ENCODE measurements at regions not wholly inside any gene's neighbourhood (a gene's known extent, or its start where the extent isn't known, plus 50 kb on each side); places are given as distances from the start of the nearest gene placed in this dataset.

DNA sequence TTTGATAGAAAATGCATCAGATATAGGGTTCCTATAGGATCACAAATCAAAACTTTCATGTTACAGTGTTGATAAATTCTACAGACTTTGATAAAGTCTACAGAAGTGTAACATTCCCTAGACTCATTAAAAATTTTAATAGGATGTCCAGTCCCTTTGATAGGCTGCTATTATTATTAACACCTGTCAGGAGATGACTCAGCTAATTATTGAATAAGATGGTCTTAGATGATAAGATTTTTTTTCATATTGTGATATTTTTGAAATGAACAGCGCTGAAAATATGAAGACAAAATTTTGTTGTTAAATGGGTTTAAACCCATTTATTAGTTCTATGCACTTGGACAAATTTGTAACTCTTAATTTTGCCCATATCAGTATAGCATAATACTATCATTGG, 356.8 kb upstream of the SLITRK1 start:
- peaks cover 0 to 9% of the 10 kb centered on the region in 2 donors for H3K9me3 ChIP-seq (ENCODE audit: control insufficient read depth in 1 of 2, low read length in 2 of 2)
- no peak overlapping the region for H3K9ac ChIP-seq (ENCODE audit: low read depth in 1 of 2, low read length in 2 of 2)
- H3K4me1 ChIP-seq (ENCODE audit: control insufficient read depth in 1 of 2, insufficient read depth in 2 of 2, low read length in 2 of 2) = no peaks in the 10 kb centered on the region
- no peaks in the 10 kb centered on the region for H3K36me3 ChIP-seq (ENCODE audit: control insufficient read depth in 1 of 2, insufficient read depth in 2 of 2, low read length in 2 of 2)
- H3K27ac ChIP-seq (ENCODE audit: low read depth, low read length) = no peak overlapping the region
- no peak overlapping the region for H3K4me3 ChIP-seq (ENCODE audit: low read depth in 1 of 2, low read length in 2 of 2)
- no peaks in the 10 kb centered on the region for H3K27me3 ChIP-seq (ENCODE audit: control insufficient read depth in 1 of 2, insufficient read depth in 2 of 2, low read length in 2 of 2)

DNA sequence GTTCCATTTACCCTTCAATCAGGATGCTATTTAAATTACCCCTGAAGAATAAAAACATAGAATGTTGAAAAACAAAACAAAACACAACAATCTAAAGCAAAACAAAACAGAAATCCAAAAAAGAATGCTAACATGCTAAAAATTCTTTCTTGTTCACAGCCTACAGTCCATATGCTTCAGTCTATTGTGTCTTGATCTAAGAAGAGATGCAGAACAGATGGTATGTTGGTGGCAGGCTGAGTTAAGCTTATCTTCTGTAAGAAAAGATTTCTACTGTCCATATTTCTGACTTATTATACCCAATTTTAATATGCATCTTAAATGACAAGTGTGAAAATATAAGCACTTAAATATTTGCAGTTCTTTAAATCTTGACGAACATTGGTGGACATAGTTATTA, 356.1 kb upstream of the SLITRK1 start:
- Histone ChIP-seq H3K9ac (ENCODE audit: low read depth in 1 of 2, low read length in 2 of 2) (no peak overlapping the region), H3K4me1 (ENCODE audit: control insufficient read depth in 1 of 2, insufficient read depth in 2 of 2, low read length in 2 of 2) (no peaks in the 10 kb centered on the region), H3K27ac (ENCODE audit: low read depth, low read length) (no peak overlapping the region), H3K4me3 (ENCODE audit: low read depth in 1 of 2, low read length in 2 of 2) (no peak overlapping the region), H3K9me3 (ENCODE audit: control insufficient read depth in 1 of 2, low read length in 2 of 2) (peaks cover 0 to 9% of the 10 kb centered on the region in 2 donors), H3K36me3 (ENCODE audit: control insufficient read depth in 1 of 2, insufficient read depth in 2 of 2, low read length in 2 of 2) (no peaks in the 10 kb centered on the region), H3K27me3 (ENCODE audit: control insufficient read depth in 1 of 2, insufficient read depth in 2 of 2, low read length in 2 of 2) (no peaks in the 10 kb centered on the region)

DNA sequence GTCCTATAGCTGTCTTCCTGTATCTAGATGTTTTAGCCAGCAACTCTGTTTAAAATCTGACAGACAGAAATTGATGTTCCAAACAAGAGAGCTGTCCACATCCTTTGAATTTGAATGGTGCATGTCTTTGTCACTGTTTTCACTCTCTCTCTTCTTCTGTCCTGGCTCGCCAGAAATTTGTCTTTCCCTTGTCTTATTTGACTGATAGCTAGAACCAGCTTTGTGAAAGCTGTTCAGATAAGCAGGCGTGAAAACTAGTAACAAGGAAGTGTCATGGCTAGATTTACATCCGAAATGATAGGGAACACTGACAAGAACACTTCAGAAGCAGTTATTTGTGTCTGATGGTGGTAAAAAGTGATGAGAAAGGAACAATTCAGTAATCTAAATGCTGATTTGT, 354.9 kb upstream of the SLITRK1 start:
- H3K9me3 ChIP-seq (ENCODE audit: control insufficient read depth in 1 of 2, low read length in 2 of 2) = peaks cover 3 to 4% of the 10 kb centered on the region in 2 donors
- no peaks in the 10 kb centered on the region for H3K36me3 ChIP-seq (ENCODE audit: control insufficient read depth in 1 of 2, insufficient read depth in 2 of 2, low read length in 2 of 2)
- H3K4me1 ChIP-seq (ENCODE audit: control insufficient read depth in 1 of 2, insufficient read depth in 2 of 2, low read length in 2 of 2) = no peaks in the 10 kb centered on the region
- H3K9ac ChIP-seq (ENCODE audit: low read depth in 1 of 2, low read length in 2 of 2) = no peak overlapping the region
- no peak overlapping the region for H3K4me3 ChIP-seq (ENCODE audit: low read depth in 1 of 2, low read length in 2 of 2)
- no peak overlapping the region for H3K27ac ChIP-seq (ENCODE audit: low read depth, low read length)
- H3K27me3 ChIP-seq (ENCODE audit: control insufficient read depth in 1 of 2, insufficient read depth in 2 of 2, low read length in 2 of 2) = no peaks in the 10 kb centered on the region

- Histone ChIP-seq H3K4me1 (ENCODE audit: control insufficient read depth in 1 of 2, insufficient read depth in 2 of 2, low read length in 2 of 2) (no peaks in the 10 kb centered on the region), H3K9me3 (ENCODE audit: control insufficient read depth in 1 of 2, low read length in 2 of 2) (peaks cover 0 to 5% of the 10 kb centered on the region in 2 donors), H3K9ac (ENCODE audit: low read depth in 1 of 2, low read length in 2 of 2) (no peak overlapping the region), H3K27me3 (ENCODE audit: control insufficient read depth in 1 of 2, insufficient read depth in 2 of 2, low read length in 2 of 2) (no peaks in the 10 kb centered on the region), H3K27ac (ENCODE audit: low read depth, low read length) (no peak overlapping the region), H3K4me3 (ENCODE audit: low read depth in 1 of 2, low read length in 2 of 2) (no peak overlapping the region), H3K36me3 (ENCODE audit: control insufficient read depth in 1 of 2, insufficient read depth in 2 of 2, low read length in 2 of 2) (no peaks in the 10 kb centered on the region)
These were observed 352.1 kb upstream of the SLITRK1 start for GRCh38 chr13:84234416-84234815.

- Histone ChIP-seq H3K4me1 (ENCODE audit: control insufficient read depth in 1 of 2, insufficient read depth in 2 of 2, low read length in 2 of 2) (no peaks in the 10 kb centered on the region), H3K36me3 (ENCODE audit: control insufficient read depth in 1 of 2, insufficient read depth in 2 of 2, low read length in 2 of 2) (no peaks in the 10 kb centered on the region), H3K27me3 (ENCODE audit: control insufficient read depth in 1 of 2, insufficient read depth in 2 of 2, low read length in 2 of 2) (no peaks in the 10 kb centered on the region), H3K4me3 (ENCODE audit: low read depth in 1 of 2, low read length in 2 of 2) (no peak overlapping the region), H3K9ac (ENCODE audit: low read depth in 1 of 2, low read length in 2 of 2) (no peak overlapping the region), H3K9me3 (ENCODE audit: control insufficient read depth in 1 of 2, low read length in 2 of 2) (peaks cover 0 to 5% of the 10 kb centered on the region in 2 donors), H3K27ac (ENCODE audit: low read depth, low read length) (no peak overlapping the region)
These were observed 348.3 kb upstream of the SLITRK1 start for GRCh38 chr13:84230568-84230967.

- no peak overlapping the region for H3K27ac ChIP-seq (ENCODE audit: low read depth, low read length)
- no peaks in the 10 kb centered on the region for H3K27me3 ChIP-seq (ENCODE audit: control insufficient read depth in 1 of 2, insufficient read depth in 2 of 2, low read length in 2 of 2)
- peaks cover 4 to 10% of the 10 kb centered on the region in 2 donors for H3K9me3 ChIP-seq (ENCODE audit: control insufficient read depth in 1 of 2, low read length in 2 of 2)
- H3K9ac ChIP-seq (ENCODE audit: low read depth in 1 of 2, low read length in 2 of 2) = no peak overlapping the region
- H3K4me1 ChIP-seq (ENCODE audit: control insufficient read depth in 1 of 2, insufficient read depth in 2 of 2, low read length in 2 of 2) = no peaks in the 10 kb centered on the region
- no peaks in the 10 kb centered on the region for H3K36me3 ChIP-seq (ENCODE audit: control insufficient read depth in 1 of 2, insufficient read depth in 2 of 2, low read length in 2 of 2)
- H3K4me3 ChIP-seq (ENCODE audit: low read depth in 1 of 2, low read length in 2 of 2) = no peak overlapping the region
These were observed 328.8 kb upstream of the SLITRK1 start for GRCh38 chr13:84211048-84211447.

DNA sequence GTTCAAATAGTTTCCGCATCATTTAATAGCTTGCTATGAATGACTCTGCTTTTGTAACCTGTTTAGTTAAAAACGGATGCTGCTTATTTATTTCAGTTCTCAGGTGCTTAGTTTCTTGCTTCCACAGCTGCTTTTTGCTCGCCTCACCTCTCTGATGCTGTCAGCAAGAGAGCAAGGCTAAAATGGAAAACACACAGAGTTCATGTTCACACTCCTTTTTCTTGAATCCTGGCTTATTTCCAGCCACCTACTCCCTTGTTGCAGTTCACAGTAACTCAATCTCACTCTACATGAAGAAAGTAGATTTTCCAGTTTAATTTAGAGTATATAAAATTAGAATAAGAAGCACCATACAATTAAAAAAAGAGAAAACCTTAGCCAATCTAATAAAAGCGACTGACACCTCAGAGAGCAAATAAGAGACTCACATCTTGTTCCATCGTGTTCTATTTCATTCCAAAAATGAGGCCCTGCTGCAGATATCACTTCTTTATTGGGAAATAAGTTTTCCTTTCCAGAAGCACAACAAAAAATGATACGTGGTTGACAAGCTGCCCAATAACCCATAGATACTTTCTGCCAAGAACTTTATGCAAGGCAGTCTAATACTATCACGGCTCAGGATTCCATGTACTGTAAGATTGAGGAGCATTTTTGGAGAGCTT, 326.1 kb upstream of the SLITRK1 start:
- Histone ChIP-seq H3K27me3 (ENCODE audit: control insufficient read depth in 1 of 2, insufficient read depth in 2 of 2, low read length in 2 of 2) (no peaks in the 10 kb centered on the region), H3K27ac (ENCODE audit: low read depth, low read length) (no peak overlapping the region)

DNA sequence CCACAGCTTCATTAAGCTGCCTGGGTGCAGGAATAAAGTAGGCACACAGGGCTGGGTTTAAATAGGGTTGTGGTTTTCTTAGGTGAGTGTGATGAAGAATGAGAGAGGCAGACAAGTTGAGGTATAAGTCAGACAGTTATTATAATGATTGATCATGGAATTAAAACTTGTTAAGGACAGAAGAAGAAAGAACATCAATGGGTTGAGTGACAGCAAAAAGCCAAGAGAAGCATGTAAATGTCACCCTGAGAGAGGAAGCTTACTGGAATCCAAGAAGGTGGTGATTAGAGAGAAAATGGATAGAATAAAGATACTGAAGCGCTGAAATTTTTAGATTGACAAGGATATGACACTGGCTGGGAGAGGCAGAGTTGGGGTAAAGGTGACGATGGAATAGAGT, 325.2 kb upstream of the SLITRK1 start:
- Histone ChIP-seq H3K9me3 (ENCODE audit: control insufficient read depth in 1 of 2, low read length in 2 of 2) (peaks cover 11 to 12% of the 10 kb centered on the region in 2 donors), H3K9ac (ENCODE audit: low read depth in 1 of 2, low read length in 2 of 2) (no peak overlapping the region), H3K27ac (ENCODE audit: low read depth, low read length) (no peak overlapping the region), H3K4me3 (ENCODE audit: low read depth in 1 of 2, low read length in 2 of 2) (no peak overlapping the region), H3K36me3 (ENCODE audit: control insufficient read depth in 1 of 2, insufficient read depth in 2 of 2, low read length in 2 of 2) (no peaks in the 10 kb centered on the region), H3K4me1 (ENCODE audit: control insufficient read depth in 1 of 2, insufficient read depth in 2 of 2, low read length in 2 of 2) (no peaks in the 10 kb centered on the region), H3K27me3 (ENCODE audit: control insufficient read depth in 1 of 2, insufficient read depth in 2 of 2, low read length in 2 of 2) (no peaks in the 10 kb centered on the region)

More for the DNA sequence above, 326.1 kb upstream of the SLITRK1 start:
- Histone ChIP-seq H3K4me1 (ENCODE audit: control insufficient read depth in 1 of 2, insufficient read depth in 2 of 2, low read length in 2 of 2) (no peaks in the 10 kb centered on the region), H3K9ac (ENCODE audit: low read depth in 1 of 2, low read length in 2 of 2) (no peak overlapping the region), H3K36me3 (ENCODE audit: control insufficient read depth in 1 of 2, insufficient read depth in 2 of 2, low read length in 2 of 2) (no peaks in the 10 kb centered on the region), H3K9me3 (ENCODE audit: control insufficient read depth in 1 of 2, low read length in 2 of 2) (peaks cover 5 to 8% of the 10 kb centered on the region in 2 donors), H3K4me3 (ENCODE audit: low read depth in 1 of 2, low read length in 2 of 2) (no peak overlapping the region)

- no peaks in the 10 kb centered on the region for H3K27me3 ChIP-seq (ENCODE audit: control insufficient read depth in 1 of 2, insufficient read depth in 2 of 2, low read length in 2 of 2)
- peaks cover 6 to 14% of the 10 kb centered on the region in 2 donors for H3K9me3 ChIP-seq (ENCODE audit: control insufficient read depth in 1 of 2, low read length in 2 of 2)
- H3K36me3 ChIP-seq (ENCODE audit: control insufficient read depth in 1 of 2, insufficient read depth in 2 of 2, low read length in 2 of 2) = no peaks in the 10 kb centered on the region
- H3K4me3 ChIP-seq (ENCODE audit: low read depth in 1 of 2, low read length in 2 of 2) = no peak overlapping the region
- no peak overlapping the region for H3K27ac ChIP-seq (ENCODE audit: low read depth, low read length)
- H3K4me1 ChIP-seq (ENCODE audit: control insufficient read depth in 1 of 2, insufficient read depth in 2 of 2, low read length in 2 of 2) = no peaks in the 10 kb centered on the region
- no peak overlapping the region for H3K9ac ChIP-seq (ENCODE audit: low read depth in 1 of 2, low read length in 2 of 2)
These were observed 318.7 kb upstream of the SLITRK1 start for GRCh38 chr13:84200971-84201370.

DNA sequence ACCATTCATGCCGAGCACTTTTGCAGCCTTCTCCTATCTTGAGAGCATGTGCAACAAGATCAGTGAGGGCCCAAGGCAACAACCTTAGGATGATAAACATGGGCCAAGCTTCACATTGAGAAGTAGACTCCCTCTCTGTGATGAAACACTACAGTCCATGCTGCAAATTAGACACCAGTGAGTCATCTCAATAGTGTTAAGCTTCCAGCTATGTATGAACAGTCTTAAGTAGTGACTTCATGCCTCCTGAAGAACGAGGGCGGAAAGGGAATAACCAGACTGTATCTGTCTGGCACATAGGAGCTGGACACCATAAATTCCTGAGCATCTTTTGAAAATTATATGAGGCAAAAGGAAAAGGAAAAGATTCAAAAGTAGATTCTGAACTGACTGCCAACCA, 309.9 kb upstream of the SLITRK1 start:
- no peaks in the 10 kb centered on the region for H3K36me3 ChIP-seq (ENCODE audit: control insufficient read depth in 1 of 2, insufficient read depth in 2 of 2, low read length in 2 of 2)
- no peaks in the 10 kb centered on the region for H3K27me3 ChIP-seq (ENCODE audit: control insufficient read depth in 1 of 2, insufficient read depth in 2 of 2, low read length in 2 of 2)
- H3K27ac ChIP-seq (ENCODE audit: low read depth, low read length) = no peak overlapping the region
- no peaks in the 10 kb centered on the region for H3K4me1 ChIP-seq (ENCODE audit: control insufficient read depth in 1 of 2, insufficient read depth in 2 of 2, low read length in 2 of 2)
- H3K9ac ChIP-seq (ENCODE audit: low read depth in 1 of 2, low read length in 2 of 2) = no peak overlapping the region
- H3K9me3 ChIP-seq (ENCODE audit: control insufficient read depth in 1 of 2, low read length in 2 of 2) = peaks cover 0 to 17% of the 10 kb centered on the region in 2 donors
- H3K4me3 ChIP-seq (ENCODE audit: low read depth in 1 of 2, low read length in 2 of 2) = no peak overlapping the region

Measured in duodenal mucosa (tissue), 2 donors.